HEK293 (cell line): ENCODE measurements at regions not wholly inside any gene's neighbourhood (a gene's known extent, or its start where the extent isn't known, plus 50 kb on each side); places are given as distances from the start of the nearest gene placed in this dataset.

Source experiments
- CTCF ChIA-PET: fragments of 350-600 bp; formaldehyde crosslinking; extraction: SDS; loops from one replicate; lab custom pipeline; 2021; ENCODE audit warnings: antibody characterized with exemption; lab: Yijun Ruan, JAX
- POLR2A ChIA-PET: fragments of 300-600 bp; formaldehyde crosslinking; extraction: SDS; loops from one replicate; lab custom pipeline; 2020; ENCODE audit warnings: antibody characterized with exemption, inconsistent platforms; lab: Yijun Ruan, JAX
- H3K27ac ChIP-seq: fragments of 200-500 bp; sonication (Bioruptor generic); 2 replicates; pipeline ENCODE4 v1.5.1; 2014; ENCODE audit warnings: low read depth, low read length, control low read depth, inconsistent platforms; ENCODE audit errors: extremely low read depth
- H3K36me3 ChIP-seq, 2 experiments: fragments of 200-500 bp in 1 of 2; sonication (Bioruptor generic) in 1 of 2; 1 replicate in 1 of 2; 2 replicates in 1 of 2; pipeline ENCODE4 v1.5.1; 2014 to 2017; ENCODE audit warnings: inconsistent platforms in 2 of 2, low read length in 2 of 2; ENCODE audit not compliant: control insufficient read depth in 2 of 2, insufficient read depth in 1 of 2
- H3K4me1 ChIP-seq: fragments of 200-500 bp; sonication (Bioruptor generic); 2 replicates; pipeline ENCODE4 v1.5.1; 2014; ENCODE audit warnings: mild to moderate bottlenecking, low read length, inconsistent platforms; ENCODE audit not compliant: control insufficient read depth, insufficient read depth
- H3K4me3 ChIP-seq: 2 replicates; pipeline ENCODE4 v1.5.1; 2011; ENCODE audit warnings: low read depth, mild to moderate bottlenecking, control low read depth, low read length, moderate library complexity
- H3K9me3 ChIP-seq: fragments of 200-500 bp; sonication (Bioruptor generic); 2 replicates; pipeline ENCODE4 v1.5.1; 2014; ENCODE audit warnings: low read depth, low read length, inconsistent platforms; ENCODE audit not compliant: control insufficient read depth, insufficient read depth
- KLF1 ChIP-seq: fragments of 450-650 bp; formaldehyde crosslinking; IDR thresholded peaks from 2 replicates; pipeline ENCODE4 v1.5.1; 2016; ENCODE audit warnings: missing biosample characterization, missing genetic modification characterization
- KLF10 ChIP-seq: fragments of 450-650 bp; IDR thresholded peaks from 2 replicates; pipeline ENCODE4 v1.5.1; 2018; ENCODE audit warnings: missing biosample characterization, mild to moderate bottlenecking, missing genetic modification characterization
- PRDM10 ChIP-seq: fragments of 450-650 bp; formaldehyde crosslinking; IDR thresholded peaks from 2 replicates; pipeline ENCODE4 v1.5.1; 2016; ENCODE audit warnings: missing biosample characterization, missing genetic modification characterization
- TSHZ1 ChIP-seq: fragments of 450-650 bp; formaldehyde crosslinking; IDR thresholded peaks from 2 replicates; pipeline ENCODE4 v1.5.1; 2016; ENCODE audit warnings: missing biosample characterization, missing genetic modification characterization, borderline replicate concordance
- ZBTB10 ChIP-seq: fragments of 450-650 bp; formaldehyde crosslinking; IDR thresholded peaks from 2 replicates; pipeline ENCODE4 v1.5.1; 2016; ENCODE audit warnings: missing biosample characterization, missing genetic modification characterization
- ZFHX2 ChIP-seq: fragments of 450-650 bp; formaldehyde crosslinking; conservative IDR thresholded peaks from 2 replicates; pipeline ENCODE4 v1.5.1; 2016; ENCODE audit warnings: missing biosample characterization, missing genetic modification characterization
- ZFP41 ChIP-seq: fragments of 450-650 bp; formaldehyde crosslinking; IDR thresholded peaks from 2 replicates; pipeline ENCODE4 v1.5.1; 2016; ENCODE audit warnings: missing biosample characterization, missing genetic modification characterization, borderline replicate concordance
- ZNF114 ChIP-seq: fragments of 450-650 bp; formaldehyde crosslinking; IDR thresholded peaks from 2 replicates; pipeline ENCODE4 v1.5.0; 2017; ENCODE audit warnings: missing biosample characterization, missing genetic modification characterization
- ZNF121 ChIP-seq: fragments of 450-650 bp; formaldehyde crosslinking; IDR thresholded peaks from 2 replicates; pipeline ENCODE4 v1.5.1; 2016; ENCODE audit warnings: missing biosample characterization, missing genetic modification characterization
- ZNF146 ChIP-seq: fragments of 450-650 bp; formaldehyde crosslinking; IDR thresholded peaks from 2 replicates; pipeline ENCODE4 v1.5.1; 2016; ENCODE audit warnings: missing biosample characterization, missing genetic modification characterization
- ZNF2 ChIP-seq: fragments of 450-650 bp; formaldehyde crosslinking; IDR thresholded peaks from 2 replicates; pipeline ENCODE4 v1.5.1; 2016; ENCODE audit warnings: missing biosample characterization, missing genetic modification characterization
- ZNF214 ChIP-seq: fragments of 450-650 bp; formaldehyde crosslinking; IDR thresholded peaks from 2 replicates; pipeline ENCODE4 v1.5.1; 2017; ENCODE audit warnings: missing biosample characterization, mild to moderate bottlenecking, missing genetic modification characterization, borderline replicate concordance
- ZNF221 ChIP-seq: fragments of 450-650 bp; formaldehyde crosslinking; IDR thresholded peaks from 2 replicates; pipeline ENCODE4 v1.5.1; 2017; ENCODE audit warnings: missing biosample characterization, missing genetic modification characterization, borderline replicate concordance
- ZNF341 ChIP-seq: fragments of 450-650 bp; formaldehyde crosslinking; IDR thresholded peaks from 2 replicates; pipeline ENCODE4; 2016; ENCODE audit warnings: low read depth, missing biosample characterization, missing genetic modification characterization
- ZNF423 ChIP-seq: fragments of 450-650 bp; formaldehyde crosslinking; IDR thresholded peaks from 2 replicates; pipeline ENCODE4 v1.5.1; 2016; ENCODE audit warnings: missing biosample characterization, missing genetic modification characterization
- ZNF433 ChIP-seq: fragments of 450-650 bp; formaldehyde crosslinking; IDR thresholded peaks from 2 replicates; pipeline ENCODE4 v1.5.1; 2016; ENCODE audit warnings: missing biosample characterization, missing genetic modification characterization, low read depth
- ZNF596 ChIP-seq: fragments of 450-650 bp; IDR thresholded peaks from 2 replicates; pipeline ENCODE4 v1.5.0; 2018; ENCODE audit warnings: missing biosample characterization, mild to moderate bottlenecking, missing genetic modification characterization, moderate library complexity
- ZNF654 ChIP-seq: fragments of 450-650 bp; formaldehyde crosslinking; IDR thresholded peaks from 2 replicates; pipeline ENCODE4 v1.5.1; 2016; ENCODE audit warnings: low read depth, missing biosample characterization, missing genetic modification characterization
- ZNF670 ChIP-seq: fragments of 450-650 bp; formaldehyde crosslinking; IDR thresholded peaks from 2 replicates; pipeline ENCODE4 v1.5.1; 2016; ENCODE audit warnings: missing biosample characterization, missing genetic modification characterization, low read depth
- ZSCAN30 ChIP-seq: fragments of 450-650 bp; IDR thresholded peaks from 2 replicates; pipeline ENCODE4 v1.5.1; 2018; ENCODE audit warnings: missing biosample characterization, mild to moderate bottlenecking, missing genetic modification characterization, moderate library complexity
- ZSCAN4 ChIP-seq: fragments of 450-650 bp; formaldehyde crosslinking; IDR thresholded peaks from 2 replicates; pipeline ENCODE4 v1.5.1; 2017; ENCODE audit warnings: missing biosample characterization, missing genetic modification characterization

- Histone ChIP-seq H3K4me3 (no peak overlapping the region), H3K9me3 (no peaks in the 10 kb centered on the region), H3K27ac (no peak overlapping the region), H3K4me1 (no peaks in the 10 kb centered on the region), H3K36me3 (no peaks in the 10 kb centered on the region)
- no peak for TF ChIP-seq ZNF214 (tag by site-specific recombination)
- no peak for TF ChIP-seq ZBTB10 (tag by site-specific recombination)
- TF ChIP-seq ZNF654 (tag by site-specific recombination), result no peak
- TF ChIP-seq ZNF121 (tag by site-specific recombination), result no peak
- no peak for TF ChIP-seq ZFP41 (tag by site-specific recombination)
- no peak for TF ChIP-seq ZSCAN30 (tag by site-specific recombination)
- TF ChIP-seq ZNF221, result no peak
- TF ChIP-seq ZNF341 (tag by site-specific recombination), result no peak
- no peak for TF ChIP-seq PRDM10
- no peak for TF ChIP-seq TSHZ1 (tag by site-specific recombination)
- no peak for TF ChIP-seq ZNF433 (tag by site-specific recombination)
- TF ChIP-seq ZNF670, result no peak
- TF ChIP-seq KLF1, result no peak
- ChIA-PET CTCF (no interaction called here), POLR2A (no interaction called here)
Measured at GRCh38 chr12:91871751-91872150, 273.9 kb downstream of the BTG1 start.

- ChIA-PET POLR2A (no interaction called here), CTCF (interaction anchor here (0.7 kb wide), 1 partner anchor 79 kb away, joined by 4 read pairs; no protein-coding TSS in a partner anchor)
- no peaks in the 10 kb centered on the region for H3K36me3 ChIP-seq
- no peaks in the 10 kb centered on the region for H3K9me3 ChIP-seq
- H3K4me1 ChIP-seq, result no peaks in the 10 kb centered on the region
- no peak for TF ChIP-seq ZNF596 (tag by site-specific recombination)
- TF ChIP-seq ZNF146 (tag by site-specific recombination), result no peak
- TF ChIP-seq ZFHX2 (tag by site-specific recombination), result no peak
- no peak for TF ChIP-seq ZNF114 (tag by site-specific recombination)
- TF ChIP-seq KLF10 (tag by site-specific recombination), result no peak
- no peak for TF ChIP-seq ZSCAN4 (tag by site-specific recombination)
- no peak for TF ChIP-seq ZNF423 (tag by site-specific recombination)
- TF ChIP-seq ZNF2 (tag by site-specific recombination), result no peak
- no peak overlapping the region for H3K27ac ChIP-seq
- H3K4me3 ChIP-seq, result no peak overlapping the region
Measured at GRCh38 chr12:91870872-91871707, 274.6 kb downstream of the BTG1 start.
